Kidney (tissue), 13 donors: ENCODE measurements at regions not wholly inside any gene's neighbourhood (a gene's known extent, or its start where the extent isn't known, plus 50 kb on each side); places are given as distances from the start of the nearest gene placed in this dataset.

ENCODE experiments used
- DNase-seq, 5 donors: peaks; one replicate each; pipeline ENCODE4 v3.0.0-alpha.2; 2013 to 2020
- FAIRE-seq: peaks from 2 replicates; lab custom pipeline; 2012; peaks lifted over from hg19 to GRCh38; lab: Jason Lieb, UNC
- H3K27ac ChIP-seq, 2 donors: one replicate each; pipeline ENCODE4 v1.7.0; 2013; ENCODE audit warnings: low read depth in 2 of 2, low read length in 2 of 2, inconsistent platforms in 1 of 2
- H3K27me3 ChIP-seq: one replicate; pipeline ENCODE4 v1.7.1; 2013; ENCODE audit warnings: low read length, inconsistent platforms; ENCODE audit not compliant: control insufficient read depth, insufficient read depth
- H3K36me3 ChIP-seq, 3 donors: one replicate each; pipeline versions ENCODE4 v1.7.0 to v1.7.1; 2013; ENCODE audit warnings: low read length in 3 of 3, control low read depth in 1 of 3, inconsistent platforms in 1 of 3; ENCODE audit not compliant: insufficient read depth in 3 of 3, control insufficient read depth in 2 of 3
- H3K4me1 ChIP-seq, 3 donors: one replicate each; pipeline versions ENCODE4 v1.7.0 to v1.7.1; 2013; ENCODE audit warnings: low read length in 3 of 3, inconsistent platforms in 1 of 3, low read depth in 1 of 3; ENCODE audit not compliant: control insufficient read depth in 2 of 3, insufficient read depth in 2 of 3
- H3K4me3 ChIP-seq, 3 donors: one replicate each; pipeline versions ENCODE4 v1.7.0 to v1.8.1; 2013; ENCODE audit warnings: low read length in 3 of 3, control low read depth in 1 of 3, inconsistent platforms in 1 of 3
- H3K9ac ChIP-seq, 3 donors: one replicate each; pipeline versions ENCODE4 v1.7.0 to v1.7.1; 2013; ENCODE audit warnings: low read length in 3 of 3, control low read depth in 1 of 3, inconsistent platforms in 1 of 3
- H3K9me3 ChIP-seq, 3 donors: one replicate each; pipeline versions ENCODE4 v1.7.0 to v1.7.1; 2013; ENCODE audit warnings: low read length in 3 of 3, control low read depth in 1 of 3, inconsistent platforms in 1 of 3; ENCODE audit not compliant: control insufficient read depth in 2 of 3, insufficient read depth in 1 of 3
- CTCF ChIP-seq: IDR thresholded peaks from 3 replicates; pipeline ENCODE4 v1.5.1; 2012; ENCODE audit warnings: mild to moderate bottlenecking, moderate library complexity, borderline replicate concordance; ENCODE audit not compliant: insufficient read depth; ENCODE audit errors: extremely low read depth
- intact Hi-C: fragments of 100-400 bp; cut with DNase I; formaldehyde crosslinking; loops from one replicate; pipeline ENCODE4 v1.11.1; 2022
- donor health status: control.
- donor health status: control.
- donor health status: control.
- donor health status: control.
- donor health status: control.
- donor health status: DM: yes; HTN: yes; CAD: no.
- donor health status: Normal renal cell carcinoma (clear cell type).

- H3K9me3 ChIP-seq, result no peaks in the 10 kb centered on the region
- DNase-seq (no peak), FAIRE-seq (no peak)
- TF ChIP-seq CTCF, result no peak
- H3K4me1 ChIP-seq, result no peaks in the 10 kb centered on the region
- H3K27me3 ChIP-seq, result no peaks in the 10 kb centered on the region
- intact Hi-C loops, result no loop called here
- no peaks in the 10 kb centered on the region for H3K36me3 ChIP-seq
- H3K9ac ChIP-seq, result no peak overlapping the region
- H3K4me3 ChIP-seq, result no peak overlapping the region
- H3K27ac ChIP-seq, result no peak overlapping the region
Measured at GRCh38 chr7:54915870-54916598, 102.8 kb upstream of the EGFR start.

GRCh38 chr7:54917613-54918391, 101.0 kb upstream of the EGFR start:
- H3K27me3 ChIP-seq, result no peaks in the 10 kb centered on the region
- no peak overlapping the region for H3K4me3 ChIP-seq
- H3K9me3 ChIP-seq, result no peaks in the 10 kb centered on the region
- TF ChIP-seq CTCF, result no peak
- no peaks in the 10 kb centered on the region for H3K4me1 ChIP-seq
- H3K27ac ChIP-seq, result no peak overlapping the region
- intact Hi-C loops, result no loop called here
- FAIRE-seq, result no peak
- DNase-seq, result no peak
- H3K9ac ChIP-seq, result no peak overlapping the region
- no peaks in the 10 kb centered on the region for H3K36me3 ChIP-seq

DNA sequence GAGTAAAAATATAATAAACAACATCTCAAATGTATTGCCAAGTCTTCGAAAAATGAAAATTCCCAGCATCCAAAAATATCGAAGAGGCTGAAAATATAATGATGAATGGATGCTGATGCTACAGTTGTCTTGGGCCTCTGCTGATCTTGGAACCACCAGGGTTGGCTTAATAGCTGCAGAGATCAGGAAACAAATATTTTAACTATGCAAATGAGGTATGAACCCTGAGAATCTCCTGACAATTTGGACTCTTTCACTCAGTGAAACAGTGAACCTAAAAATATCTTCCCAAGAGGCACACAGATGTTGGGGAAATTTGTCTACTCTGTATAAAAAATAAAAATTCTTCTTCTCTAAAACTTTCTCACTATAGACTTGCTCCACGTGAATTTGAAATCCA, 97.7 kb upstream of the EGFR start:
- no peak for TF ChIP-seq CTCF
- FAIRE-seq (no peak), DNase-seq (no peak)
- no peaks in the 10 kb centered on the region for H3K36me3 ChIP-seq
- H3K4me1 ChIP-seq, result no peaks in the 10 kb centered on the region
- H3K4me3 ChIP-seq, result no peak overlapping the region
- H3K9ac ChIP-seq, result no peak overlapping the region
- H3K9me3 ChIP-seq, result no peaks in the 10 kb centered on the region
- no peak overlapping the region for H3K27ac ChIP-seq
- no peaks in the 10 kb centered on the region for H3K27me3 ChIP-seq
- intact Hi-C loops, result no loop called here
